OCI-LY1 (cell line): ENCODE measurements at regions not wholly inside any gene's neighbourhood (a gene's known extent, or its start where the extent isn't known, plus 50 kb on each side); places are given as distances from the start of the nearest gene placed in this dataset.

ENCODE experiments used
- H2AFZ ChIP-seq: fragments of 200-600 bp; sonication (generic), shearing (Covaris generic); 2 replicates; pipeline ENCODE4 v1.6.0; 2014; ENCODE audit warnings: antibody characterized with exemption, mild to moderate bottlenecking, low read length
- H3F3A ChIP-seq: fragments of 200-600 bp; sonication (generic), shearing (Covaris generic); 2 replicates; pipeline ENCODE4 v1.6.0; 2014; ENCODE audit warnings: mild to moderate bottlenecking, antibody characterized with exemption, low read length, moderate library complexity; ENCODE audit not compliant: insufficient read depth
- H3K27ac ChIP-seq: fragments of 200-600 bp; sonication (generic); 2 replicates; pipeline ENCODE4 v1.5.1; 2014; ENCODE audit warnings: low read length, mixed run types, mild to moderate bottlenecking, low read depth; ENCODE audit not compliant: poor library complexity, severe bottlenecking
- H3K27me3 ChIP-seq: fragments of 200-600 bp; sonication (generic); 2 replicates; pipeline ENCODE4 v1.6.0; 2014; ENCODE audit warnings: antibody characterized with exemption, mild to moderate bottlenecking, low read length, moderate library complexity; ENCODE audit not compliant: insufficient read depth
- H3K36me3 ChIP-seq: fragments of 200-600 bp; sonication (generic); 2 replicates; pipeline ENCODE4 v1.6.1; 2014; ENCODE audit warnings: mild to moderate bottlenecking, antibody characterized with exemption, low read length, moderate library complexity, mixed read lengths; ENCODE audit not compliant: insufficient read depth
- H3K4me1 ChIP-seq: fragments of 200-600 bp; sonication (generic); 2 replicates; pipeline ENCODE4 v1.5.1; 2014; ENCODE audit warnings: mild to moderate bottlenecking, low read length, moderate library complexity; ENCODE audit not compliant: insufficient read depth, severe bottlenecking
- H3K4me2 ChIP-seq: fragments of 200-600 bp; sonication (generic), shearing (Covaris generic); 2 replicates; pipeline ENCODE4 v1.6.1; 2014; ENCODE audit warnings: low read length
- H3K4me3 ChIP-seq: fragments of 200-600 bp; sonication (generic); 2 replicates; pipeline ENCODE4 v1.5.1; 2014; ENCODE audit warnings: low read length, low read depth, mild to moderate bottlenecking, mixed read lengths; ENCODE audit not compliant: poor library complexity, severe bottlenecking
- H3K79me2 ChIP-seq: fragments of 200-600 bp; shearing (Covaris generic); 2 replicates; pipeline ENCODE4 v1.6.1; 2016; ENCODE audit warnings: mixed run types, low read length, mixed read lengths; ENCODE audit not compliant: insufficient read depth
- H3K9ac ChIP-seq: fragments of 200-600 bp; sonication (generic), shearing (Covaris generic); 2 replicates; pipeline ENCODE4 v1.6.1; 2014; ENCODE audit warnings: mild to moderate bottlenecking, low read length, mixed read lengths
- H3K9me2 ChIP-seq: fragments of 200-600 bp; sonication (generic), shearing (Covaris generic); 2 replicates; pipeline ENCODE4 v1.6.1; 2014; ENCODE audit warnings: low read depth, mild to moderate bottlenecking, low read length, mixed read lengths
- H3K9me3 ChIP-seq: fragments of 200-600 bp; shearing (Covaris generic); 2 replicates; pipeline ENCODE4 v1.6.1; 2014; ENCODE audit warnings: low read length, mixed read lengths
- H4K20me1 ChIP-seq: fragments of 200-600 bp; sonication (generic), shearing (Covaris generic); 2 replicates; pipeline ENCODE4 v1.6.0; 2016; ENCODE audit warnings: mild to moderate bottlenecking, low read length; ENCODE audit not compliant: insufficient read depth
- CTCF ChIP-seq: fragments of 200-600 bp; sonication (generic), shearing (Covaris generic); IDR thresholded peaks from 2 replicates; pipeline ENCODE4 v1.5.1; 2017; ENCODE audit warnings: mild to moderate bottlenecking, antibody characterized with exemption, low read length, moderate library complexity, mixed read lengths
- EZH2 ChIP-seq: fragments of 200-600 bp; sonication (generic), shearing (Covaris generic); IDR thresholded peaks from 2 replicates; pipeline ENCODE4 v1.8.0; 2017; ENCODE audit warnings: borderline replicate concordance, mixed run types, mild to moderate bottlenecking, antibody characterized with exemption, low read length, moderate library complexity, mixed read lengths

DNA sequence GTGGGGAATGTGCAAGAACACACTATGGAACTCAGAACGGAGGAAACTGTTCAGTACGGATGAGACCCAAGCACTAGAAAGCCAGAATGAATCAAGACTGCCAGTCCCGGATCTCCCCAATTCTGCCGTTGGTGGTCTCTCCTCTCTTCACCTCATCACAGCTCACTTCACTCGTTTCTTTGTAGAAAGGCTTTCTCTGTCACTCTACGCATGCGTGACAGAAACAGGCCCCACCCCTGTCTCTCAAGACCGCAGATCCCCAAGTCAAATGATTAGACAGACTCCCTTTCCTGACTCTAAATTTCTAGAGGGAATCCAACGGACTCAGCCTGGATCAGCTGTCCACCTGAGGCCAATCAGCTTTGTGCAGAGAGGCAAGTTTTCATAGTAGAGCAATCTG is 505.7 kb upstream of the ADAMTS9 start:
- Histone ChIP-seq H3K79me2 (no peaks in the 10 kb centered on the region), H2AFZ (no peak overlapping the region), H3K9ac (no peak overlapping the region), H3K9me2 (no peaks in the 10 kb centered on the region), H3K27ac (no peak overlapping the region), H3K27me3 (no peaks in the 10 kb centered on the region), H3F3A (no peaks in the 10 kb centered on the region), H3K9me3 (no peaks in the 10 kb centered on the region), H3K4me2 (no peak overlapping the region), H3K4me3 (no peak overlapping the region), H3K36me3 (no peaks in the 10 kb centered on the region), H3K4me1 (no peaks in the 10 kb centered on the region), H4K20me1 (no peaks in the 10 kb centered on the region)
- TF ChIP-seq CTCF: no peak
- no peak for TF ChIP-seq EZH2

GRCh38 chr3:65190111-65190510 is 502.3 kb upstream of the ADAMTS9 start:
- no peaks in the 10 kb centered on the region for H3K9me3 ChIP-seq
- H3K9me2 ChIP-seq: no peaks in the 10 kb centered on the region
- H4K20me1 ChIP-seq: no peaks in the 10 kb centered on the region
- H3K79me2 ChIP-seq: no peaks in the 10 kb centered on the region
- no peaks in the 10 kb centered on the region for H3K27me3 ChIP-seq
- no peak overlapping the region for H3K4me2 ChIP-seq
- no peak overlapping the region for H3K9ac ChIP-seq
- no peaks in the 10 kb centered on the region for H3K4me1 ChIP-seq
- H2AFZ ChIP-seq: no peak overlapping the region
- TF ChIP-seq CTCF: no peak
- TF ChIP-seq EZH2: no peak
- no peak overlapping the region for H3K27ac ChIP-seq
- no peaks in the 10 kb centered on the region for H3K36me3 ChIP-seq
- no peak overlapping the region for H3K4me3 ChIP-seq
- H3F3A ChIP-seq: no peaks in the 10 kb centered on the region

- TF ChIP-seq EZH2: no peak
- no peak for TF ChIP-seq CTCF
- Histone ChIP-seq H3F3A (no peaks in the 10 kb centered on the region), H3K79me2 (no peaks in the 10 kb centered on the region), H2AFZ (no peak overlapping the region), H3K9me3 (no peaks in the 10 kb centered on the region), H3K9me2 (no peaks in the 10 kb centered on the region), H3K4me3 (no peak overlapping the region), H3K4me1 (no peaks in the 10 kb centered on the region), H3K27ac (no peak overlapping the region), H3K9ac (no peak overlapping the region), H3K4me2 (no peak overlapping the region), H4K20me1 (no peaks in the 10 kb centered on the region), H3K27me3 (no peaks in the 10 kb centered on the region), H3K36me3 (no peaks in the 10 kb centered on the region)
Measured at GRCh38 chr3:65186268-65186667, 498.5 kb upstream of the ADAMTS9 start.
